ENCODE measurements at regions not wholly inside any gene's neighbourhood (a gene's known extent, or its start where the extent isn't known, plus 50 kb on each side); places are given as distances from the start of the nearest gene placed in this dataset.

DNA sequence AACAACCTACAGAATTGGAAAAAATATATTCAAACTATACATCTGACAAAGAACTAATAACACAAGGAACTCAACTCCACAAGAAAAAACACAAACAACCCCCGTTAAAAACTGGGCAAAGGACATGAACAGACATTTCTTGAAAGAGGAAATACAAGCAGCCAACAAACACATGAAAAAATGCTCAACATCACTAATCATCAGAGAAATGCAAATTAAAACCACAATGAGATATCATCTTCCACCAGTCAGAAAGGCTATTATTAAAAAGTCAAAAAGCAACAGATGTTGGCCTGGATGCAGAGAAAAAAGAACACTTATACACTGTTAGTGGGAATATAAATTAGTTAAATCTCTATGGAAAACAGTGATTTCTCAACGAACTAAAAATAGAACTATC, 82.6 kb upstream of the CCDC91 start:
- no peaks in the 10 kb centered on the region for H3K27me3 ChIP-seq (ENCODE audit: insufficient read depth, low read length)
- no peak overlapping the region for H3K14ac ChIP-seq (ENCODE audit: insufficient read depth, low read length)
- H3K18ac ChIP-seq (ENCODE audit: insufficient read length, low read depth, low read length) = no peak overlapping the region
- no peak overlapping the region for H3T11ph ChIP-seq (ENCODE audit: low read length)
- no peaks in the 10 kb centered on the region for H4K20me1 ChIP-seq (ENCODE audit: control insufficient read depth, insufficient read depth, insufficient read length)
- no peak overlapping the region for H3K23ac ChIP-seq (ENCODE audit: insufficient read length, low read depth, low read length)
- H2BK15ac ChIP-seq (ENCODE audit: low read depth, low read length) = no peak overlapping the region
- H3K4me2 ChIP-seq (ENCODE audit: insufficient read depth, insufficient read length, low read length) = no peak overlapping the region
- no peak overlapping the region for H3K9ac ChIP-seq (ENCODE audit: extremely low read depth, insufficient read length, low read length)
- H2AFZ ChIP-seq (ENCODE audit: low read length) = no peak overlapping the region
- no peak overlapping the region for H3K27ac Mint-ChIP-seq
- no peaks in the 10 kb centered on the region for H3K4me1 ChIP-seq (ENCODE audit: insufficient read depth, low read length)
- H2BK120ac ChIP-seq (ENCODE audit: low read depth, low read length, poor library complexity, severe bottlenecking) = no peak overlapping the region
- no peak overlapping the region for H3K4ac ChIP-seq (ENCODE audit: low read depth, low read length)
- H4K91ac ChIP-seq (ENCODE audit: insufficient read length, low read depth, low read length) = no peak overlapping the region
- TF ChIP-seq, protein P1, sequence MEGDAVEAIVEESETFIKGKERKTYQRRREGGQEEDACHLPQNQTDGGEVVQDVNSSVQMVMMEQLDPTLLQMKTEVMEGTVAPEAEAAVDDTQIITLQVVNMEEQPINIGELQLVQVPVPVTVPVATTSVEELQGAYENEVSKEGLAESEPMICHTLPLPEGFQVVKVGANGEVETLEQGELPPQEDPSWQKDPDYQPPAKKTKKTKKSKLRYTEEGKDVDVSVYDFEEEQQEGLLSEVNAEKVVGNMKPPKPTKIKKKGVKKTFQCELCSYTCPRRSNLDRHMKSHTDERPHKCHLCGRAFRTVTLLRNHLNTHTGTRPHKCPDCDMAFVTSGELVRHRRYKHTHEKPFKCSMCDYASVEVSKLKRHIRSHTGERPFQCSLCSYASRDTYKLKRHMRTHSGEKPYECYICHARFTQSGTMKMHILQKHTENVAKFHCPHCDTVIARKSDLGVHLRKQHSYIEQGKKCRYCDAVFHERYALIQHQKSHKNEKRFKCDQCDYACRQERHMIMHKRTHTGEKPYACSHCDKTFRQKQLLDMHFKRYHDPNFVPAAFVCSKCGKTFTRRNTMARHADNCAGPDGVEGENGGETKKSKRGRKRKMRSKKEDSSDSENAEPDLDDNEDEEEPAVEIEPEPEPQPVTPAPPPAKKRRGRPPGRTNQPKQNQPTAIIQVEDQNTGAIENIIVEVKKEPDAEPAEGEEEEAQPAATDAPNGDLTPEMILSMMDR (conservative IDR thresholded peaks at IDR 0.05) = no peak
- no CpG with 5 or more reads among the region's 2 CpGs for WGBS (ENCODE audit: extremely low coverage, insufficient read length, low lambda C conversion rate)
- H3K79me1 ChIP-seq (ENCODE audit: insufficient read depth, low read depth, low read length, poor library complexity, severe bottlenecking) = no peaks in the 10 kb centered on the region
- no peak overlapping the region for H2BK20ac ChIP-seq (ENCODE audit: low read depth, low read length, poor library complexity, severe bottlenecking)
- H3K56ac ChIP-seq (ENCODE audit: insufficient read length, low read depth, low read length) = no peak overlapping the region
- no peak for DNase-seq
- H2BK5ac ChIP-seq (ENCODE audit: insufficient read length, low read length) = no peak overlapping the region
- H2BK12ac ChIP-seq (ENCODE audit: insufficient read length, low read depth, low read length) = no peak overlapping the region
- no peaks in the 10 kb centered on the region for H3K9me3 ChIP-seq (ENCODE audit: control insufficient read depth, low read depth, low read length)
- no peak overlapping the region for H3K4me3 Mint-ChIP-seq
- no peaks in the 10 kb centered on the region for H3K36me3 Mint-ChIP-seq (ENCODE audit: insufficient read depth in 1 of 3, low read depth in 3 of 3)
- no peak overlapping the region for H2AK5ac ChIP-seq (ENCODE audit: insufficient read length, low read length)
- no peak overlapping the region for H4K5ac ChIP-seq (ENCODE audit: insufficient read length, low read depth, low read length)
- no peak overlapping the region for H3K27ac ChIP-seq (ENCODE audit: insufficient read length, low read depth, low read length)
- no peaks in the 10 kb centered on the region for H3K79me2 ChIP-seq (ENCODE audit: insufficient read depth, low read length)
- H3K23me2 ChIP-seq (ENCODE audit: insufficient read length, low read depth, low read length, poor library complexity, severe bottlenecking) = no peaks in the 10 kb centered on the region
- no peaks in the 10 kb centered on the region for H3K27me3 Mint-ChIP-seq (ENCODE audit: low read depth)
- no peaks in the 10 kb centered on the region for H3K4me1 Mint-ChIP-seq
- H3K9me3 Mint-ChIP-seq = no peaks in the 10 kb centered on the region; a peak in 1 of 5 replicates
- H4K8ac ChIP-seq (replicated peaks; ENCODE audit: insufficient read length, low read depth, low read length) = no peak overlapping the region

Data from H9 (cell line).